NAMALWA (cell line): ENCODE measurements at regions not wholly inside any gene's neighbourhood (a gene's known extent, or its start where the extent isn't known, plus 50 kb on each side); places are given as distances from the start of the nearest gene placed in this dataset.
A peak's percentile ranks its signal among the peaks of the same experiment; 100 is the strongest.
"Not testable (repeated sequence)": the region's sequence is repeated elsewhere in the genome, so short reads cannot be mapped to it uniquely, and the experiment has no call there.

ENCODE experiments used
- DNase-seq: peaks from one replicate; pipeline ENCODE4 v3.0.0-alpha.2; 2015; ENCODE audit warnings: low spot score

GRCh38 chrX:78822157-78822690, 74.7 kb downstream of the LPAR4 start:
- DNase-seq = no peak

- no peak for DNase-seq
Observed at GRCh38 chrX:78831523-78831922, 84.0 kb downstream of the LPAR4 start.

GRCh38 chrX:78838709-78839108, 91.2 kb downstream of the LPAR4 start:
- no peak for DNase-seq

GRCh38 chrX:78839711-78840110, 92.2 kb downstream of the LPAR4 start:
- no peak for DNase-seq

- not testable (repeated sequence) for DNase-seq
Observed at GRCh38 chrX:78844218-78844617, 96.7 kb downstream of the LPAR4 start.

GRCh38 chrX:78881248-78881647, 63.9 kb upstream of the P2RY10 start:
- not testable (repeated sequence) for DNase-seq

GRCh38 chrX:78886550-78886949, 58.6 kb upstream of the P2RY10 start:
- peak; percentile 38 for DNase-seq
